Erythroblast (primary cell): ENCODE measurements at regions not wholly inside any gene's neighbourhood (a gene's known extent, or its start where the extent isn't known, plus 50 kb on each side); places are given as distances from the start of the nearest gene placed in this dataset.

ENCODE experiments used
- GATA1 ChIP-seq: IDR thresholded peaks from 2 replicates; pipeline ENCODE4 v1.6.1; 2011; ENCODE audit warnings: low read depth, mild to moderate bottlenecking, control low read depth, low read length, moderate library complexity
- POLR2A ChIP-seq: IDR thresholded peaks from 2 replicates; pipeline ENCODE4 v1.6.1; 2011; ENCODE audit warnings: mild to moderate bottlenecking, low read length

- TF ChIP-seq POLR2A (no peak), GATA1 (no peak)
Observed at GRCh38 chr10:116796910-116797513, 52.3 kb upstream of the ENO4 start.
